HCT116 (cell line): ENCODE measurements at regions not wholly inside any gene's neighbourhood (a gene's known extent, or its start where the extent isn't known, plus 50 kb on each side); places are given as distances from the start of the nearest gene placed in this dataset.

Source experiments
- POLR2AphosphoS5 ChIP-seq: IDR thresholded peaks from 2 replicates; pipeline ENCODE4 v1.6.1; 2011; ENCODE audit warnings: mild to moderate bottlenecking, low read depth, low read length, moderate library complexity
- TF ChIP-seq, protein P1 (sequence below), 3 experiments: fragments of 200-600 bp in 1 of 3; sonication (generic) in 1 of 3; IDR thresholded peaks in 2 of 3; conservative IDR thresholded peaks in 1 of 3; 2 replicates each; pipeline ENCODE4 v1.5.1; 2012 to 2017; ENCODE audit warnings: low read depth in 2 of 3, low read length in 2 of 3, antibody characterized with exemption in 1 of 3, borderline replicate concordance in 1 of 3, control low read depth in 1 of 3, mild to moderate bottlenecking in 1 of 3, mixed read lengths in 1 of 3, mixed run types in 1 of 3, moderate library complexity in 1 of 3; ENCODE audit not compliant: insufficient read depth in 1 of 3

DNA sequence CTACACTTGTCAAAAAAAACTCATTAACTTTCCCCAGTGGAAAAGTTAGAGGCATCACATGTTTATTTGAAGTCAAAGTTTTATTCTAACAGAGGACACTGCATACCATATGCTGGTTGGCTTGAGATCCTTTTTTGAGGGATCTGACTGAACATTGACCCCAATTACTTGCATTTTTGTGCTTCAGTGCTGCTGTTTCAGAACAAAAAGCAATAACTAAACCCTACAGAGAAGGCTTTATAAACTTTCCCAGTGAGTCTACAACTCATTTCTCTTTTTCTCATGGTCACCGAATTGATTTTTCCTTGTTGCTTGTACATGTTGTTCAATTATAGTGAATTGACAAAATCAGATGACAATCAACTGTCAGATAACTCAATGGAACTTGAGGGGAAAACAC is 69.3 kb upstream of the PHYHIPL start:
- TF ChIP-seq, protein P1, sequence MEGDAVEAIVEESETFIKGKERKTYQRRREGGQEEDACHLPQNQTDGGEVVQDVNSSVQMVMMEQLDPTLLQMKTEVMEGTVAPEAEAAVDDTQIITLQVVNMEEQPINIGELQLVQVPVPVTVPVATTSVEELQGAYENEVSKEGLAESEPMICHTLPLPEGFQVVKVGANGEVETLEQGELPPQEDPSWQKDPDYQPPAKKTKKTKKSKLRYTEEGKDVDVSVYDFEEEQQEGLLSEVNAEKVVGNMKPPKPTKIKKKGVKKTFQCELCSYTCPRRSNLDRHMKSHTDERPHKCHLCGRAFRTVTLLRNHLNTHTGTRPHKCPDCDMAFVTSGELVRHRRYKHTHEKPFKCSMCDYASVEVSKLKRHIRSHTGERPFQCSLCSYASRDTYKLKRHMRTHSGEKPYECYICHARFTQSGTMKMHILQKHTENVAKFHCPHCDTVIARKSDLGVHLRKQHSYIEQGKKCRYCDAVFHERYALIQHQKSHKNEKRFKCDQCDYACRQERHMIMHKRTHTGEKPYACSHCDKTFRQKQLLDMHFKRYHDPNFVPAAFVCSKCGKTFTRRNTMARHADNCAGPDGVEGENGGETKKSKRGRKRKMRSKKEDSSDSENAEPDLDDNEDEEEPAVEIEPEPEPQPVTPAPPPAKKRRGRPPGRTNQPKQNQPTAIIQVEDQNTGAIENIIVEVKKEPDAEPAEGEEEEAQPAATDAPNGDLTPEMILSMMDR (IDR thresholded peaks at IDR 0.05 in 2 of 3, conservative IDR thresholded peaks at IDR 0.05 in 1 of 3; ENCODE audit: borderline replicate concordance in 1 of 3, insufficient read depth in 1 of 3, low read depth in 2 of 3, low read length in 2 of 3): no peak
- no peak for TF ChIP-seq POLR2AphosphoS5
